Endothelial cell of umbilical vein (primary cell): ENCODE measurements at regions not wholly inside any gene's neighbourhood (a gene's known extent, or its start where the extent isn't known, plus 50 kb on each side); places are given as distances from the start of the nearest gene placed in this dataset.

Source experiments
- BruUV-seq: library from RNA; stranded (reverse); fragments of 400-500 nt; replicated peaks from 2 replicates; lab custom pipeline; 2021; lab: Mats Ljungman, UMichigan
- CTCF ChIA-PET: fragments of 300-600, 350-600 bp; sonication (Branson Sonifier 250); formaldehyde crosslinking; loops from one replicate; lab custom pipeline; 2021; ENCODE audit warnings: antibody characterized with exemption, inconsistent platforms; lab: Charles Lee
- POLR2A ChIA-PET: fragments of 300-600, 350-600 bp; sonication (Branson Sonifier 250); formaldehyde crosslinking; loops from one replicate; lab custom pipeline; 2021; ENCODE audit warnings: antibody characterized with exemption, inconsistent platforms; lab: Charles Lee
- DNase-seq: peaks from one replicate; pipeline ENCODE4 v3.0.0-alpha.2; 2011; ENCODE audit warnings: low read depth, low spot score
- FAIRE-seq: peaks from 2 replicates; lab custom pipeline; 2011; peaks lifted over from hg19 to GRCh38; lab: Jason Lieb, UNC
- H2AFZ ChIP-seq: 2 replicates; pipeline ENCODE4 v1.6.0; 2012; ENCODE audit warnings: low read depth, low read length, control low read depth, inconsistent platforms
- H3K27ac ChIP-seq: 2 replicates; pipeline ENCODE4 v1.5.1; 2011; ENCODE audit warnings: low read depth, mild to moderate bottlenecking, control low read depth, low read length, moderate library complexity; ENCODE audit not compliant: insufficient read depth
- H3K27me3 ChIP-seq, 2 experiments: 2 replicates each; pipeline versions ENCODE4 v1.6.0 to v1.6.1; 2011; ENCODE audit warnings: low read length in 2 of 2, mixed read lengths in 1 of 2; ENCODE audit not compliant: control insufficient read depth in 2 of 2, insufficient read depth in 2 of 2
- H3K36me3 ChIP-seq, 2 experiments: 2 replicates in 1 of 2; 3 replicates in 1 of 2; pipeline ENCODE4 v1.5.1; 2011; ENCODE audit warnings: low read length in 2 of 2, mild to moderate bottlenecking in 1 of 2, moderate library complexity in 1 of 2; ENCODE audit not compliant: control insufficient read depth in 2 of 2, insufficient read depth in 2 of 2; ENCODE audit errors: extremely low read depth in 1 of 2
- H3K4me1 ChIP-seq: 3 replicates; pipeline ENCODE4 v1.5.1; 2011; ENCODE audit warnings: mild to moderate bottlenecking, low read length; ENCODE audit not compliant: control insufficient read depth, insufficient read depth; ENCODE audit errors: extremely low read depth
- H3K4me2 ChIP-seq: 2 replicates; pipeline ENCODE4 v1.6.1; 2011; ENCODE audit warnings: low read length, control low read depth, mixed read lengths; ENCODE audit not compliant: insufficient read depth
- H3K4me3 ChIP-seq, 3 experiments: fragments of 200-600 bp in 1 of 3; sonication (generic), shearing (Covaris generic) in 1 of 3; replicated peaks in 1 of 3; 2 replicates each; pipeline ENCODE4 v1.5.1; 2011 to 2016; ENCODE audit warnings: control low read depth in 3 of 3, low read length in 3 of 3, mild to moderate bottlenecking in 2 of 3, inconsistent platforms in 1 of 3, low read depth in 1 of 3, moderate library complexity in 1 of 3; ENCODE audit not compliant: insufficient read depth in 1 of 3
- H3K79me2 ChIP-seq: 2 replicates; pipeline ENCODE4 v1.6.0; 2012; ENCODE audit warnings: low read length, inconsistent platforms; ENCODE audit not compliant: control insufficient read depth, insufficient read depth
- H3K9ac ChIP-seq: replicated peaks from 2 replicates; pipeline ENCODE3; 2011; ENCODE audit warnings: low read length, control low read depth; ENCODE audit not compliant: insufficient read depth; ENCODE audit errors: extremely low read depth
- H3K9me1 ChIP-seq: replicated peaks from 3 replicates; pipeline ENCODE4 v1.6.0; 2011; ENCODE audit warnings: mild to moderate bottlenecking, low read length; ENCODE audit not compliant: control insufficient read depth, insufficient read depth; ENCODE audit errors: extremely low read depth
- H3K9me3 ChIP-seq: replicated peaks from 2 replicates; pipeline ENCODE4 v1.5.1; 2012; ENCODE audit warnings: low read length, inconsistent platforms; ENCODE audit not compliant: control insufficient read depth, insufficient read depth
- H4K20me1 ChIP-seq: replicated peaks from 2 replicates; pipeline ENCODE3; 2011; ENCODE audit warnings: mild to moderate bottlenecking, low read length; ENCODE audit not compliant: control insufficient read depth, insufficient read depth; ENCODE audit errors: extremely low read depth
- EZH2 ChIP-seq: IDR thresholded peaks from 2 replicates; pipeline ENCODE4 v1.6.1; 2012; ENCODE audit warnings: borderline replicate concordance, low read depth, mild to moderate bottlenecking, moderate library complexity, low read length, inconsistent platforms; ENCODE audit not compliant: severe bottlenecking
- FOS ChIP-seq: IDR thresholded peaks from 2 replicates; pipeline ENCODE4 v1.6.1; 2011; ENCODE audit warnings: mild to moderate bottlenecking, low read length, moderate library complexity, borderline replicate concordance; ENCODE audit not compliant: insufficient read depth
- GATA2 ChIP-seq: IDR thresholded peaks from 2 replicates; pipeline ENCODE4 v1.7.0; 2011; ENCODE audit warnings: low read depth, mild to moderate bottlenecking, moderate library complexity, mixed read lengths, low read length; ENCODE audit not compliant: insufficient read length, insufficient read depth
- JUN ChIP-seq: IDR thresholded peaks from 2 replicates; pipeline ENCODE4 v1.6.1; 2011; ENCODE audit warnings: borderline replicate concordance, low read depth; ENCODE audit not compliant: insufficient read length, insufficient read depth
- MAX ChIP-seq: IDR thresholded peaks from 2 replicates; pipeline ENCODE4 v1.6.1; 2011; ENCODE audit not compliant: insufficient read depth, insufficient read length
- MYC ChIP-seq: IDR thresholded peaks from one replicate; pipeline ENCODE4 v1.6.1; 2011; ENCODE audit warnings: mild to moderate bottlenecking, low read depth, low read length
- POLR2A ChIP-seq: IDR thresholded peaks from 2 replicates; pipeline ENCODE4 v1.6.1; 2012; ENCODE audit warnings: low read depth, mild to moderate bottlenecking, control low read depth, low read length
- POLR2AphosphoS5 ChIP-seq: IDR thresholded peaks from 2 replicates; pipeline ENCODE4 v1.6.1; 2012; ENCODE audit warnings: low read depth, mild to moderate bottlenecking, control low read depth, low read length, moderate library complexity; ENCODE audit not compliant: insufficient read depth
- dilution Hi-C: fragments of 300-500 bp; cut with MboI; formaldehyde crosslinking; loops from one replicate; pipeline ENCODE4 v1.15.0; 2019; ENCODE audit warnings: low sequenced_read_pairs; ENCODE audit not compliant: extremely low pct_ligation_motif_present
- intact Hi-C: fragments of 100-400 bp; cut with micrococcal nuclease; formaldehyde crosslinking; loops from one replicate; pipeline ENCODE4 v1.10.0; 2022
- TF ChIP-seq, protein P1 (sequence below), 2 donors: IDR thresholded peaks; 1 replicate in 1 of 2; 2 replicates in 1 of 2; pipeline ENCODE4 v1.5.1; 2011; ENCODE audit warnings: low read length in 2 of 2, mild to moderate bottlenecking in 2 of 2, moderate library complexity in 2 of 2, control low read depth in 1 of 2, inconsistent platforms in 1 of 2, low read depth in 1 of 2; ENCODE audit not compliant: insufficient read depth in 1 of 2; ENCODE audit errors: extremely low read depth in 1 of 2

DNA sequence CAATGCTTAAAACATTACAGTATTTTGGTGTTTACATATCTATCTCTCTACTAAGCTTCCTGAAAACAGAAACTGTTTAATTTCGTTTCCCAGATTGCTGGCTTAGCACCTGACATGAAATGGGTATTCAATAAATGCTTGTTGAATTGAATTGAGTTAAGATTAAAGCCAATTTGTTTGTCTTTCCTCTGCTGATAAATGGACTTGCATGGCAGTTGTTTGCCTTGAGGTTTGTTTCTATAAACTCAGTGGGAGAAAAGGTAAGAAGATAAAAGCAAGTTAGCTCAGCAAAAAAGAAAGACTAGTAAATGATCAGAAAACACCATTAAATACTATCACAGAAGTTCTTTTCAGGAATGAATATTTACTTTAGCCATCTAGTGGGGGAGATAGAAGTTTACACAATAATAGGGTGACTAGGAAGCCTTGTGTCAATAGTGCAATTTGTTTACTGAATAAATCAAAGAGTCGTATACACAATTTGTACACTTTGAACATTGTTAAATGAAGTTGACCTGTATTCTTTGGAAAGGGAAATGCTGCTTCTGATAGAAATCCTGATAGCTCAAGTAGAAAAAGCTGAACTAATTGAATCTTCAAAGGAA lies 754.5 kb upstream of the FAM98A start:
- DNase-seq (no peak), FAIRE-seq (no peak)
- Histone ChIP-seq H3K4me2 (no peak overlapping the region), H3K4me1 (no peaks in the 10 kb centered on the region), H3K27ac (no peak overlapping the region), H3K9me3 (no peaks in the 10 kb centered on the region), H4K20me1 (no peaks in the 10 kb centered on the region), H3K27me3 (no peaks in the 10 kb centered on the region), H3K4me3 (no peak overlapping the region), H3K9me1 (no peaks in the 10 kb centered on the region), H3K9ac (no peak overlapping the region), H2AFZ (no peak overlapping the region), H3K36me3 (no peaks in the 10 kb centered on the region), H3K79me2 (no peaks in the 10 kb centered on the region)
- TF ChIP-seq JUN (no peak), POLR2AphosphoS5 (no peak), GATA2 (no peak), POLR2A (no peak), MAX (no peak), FOS (no peak), EZH2 (no peak), MYC (no peak)
- TF ChIP-seq, protein P1, sequence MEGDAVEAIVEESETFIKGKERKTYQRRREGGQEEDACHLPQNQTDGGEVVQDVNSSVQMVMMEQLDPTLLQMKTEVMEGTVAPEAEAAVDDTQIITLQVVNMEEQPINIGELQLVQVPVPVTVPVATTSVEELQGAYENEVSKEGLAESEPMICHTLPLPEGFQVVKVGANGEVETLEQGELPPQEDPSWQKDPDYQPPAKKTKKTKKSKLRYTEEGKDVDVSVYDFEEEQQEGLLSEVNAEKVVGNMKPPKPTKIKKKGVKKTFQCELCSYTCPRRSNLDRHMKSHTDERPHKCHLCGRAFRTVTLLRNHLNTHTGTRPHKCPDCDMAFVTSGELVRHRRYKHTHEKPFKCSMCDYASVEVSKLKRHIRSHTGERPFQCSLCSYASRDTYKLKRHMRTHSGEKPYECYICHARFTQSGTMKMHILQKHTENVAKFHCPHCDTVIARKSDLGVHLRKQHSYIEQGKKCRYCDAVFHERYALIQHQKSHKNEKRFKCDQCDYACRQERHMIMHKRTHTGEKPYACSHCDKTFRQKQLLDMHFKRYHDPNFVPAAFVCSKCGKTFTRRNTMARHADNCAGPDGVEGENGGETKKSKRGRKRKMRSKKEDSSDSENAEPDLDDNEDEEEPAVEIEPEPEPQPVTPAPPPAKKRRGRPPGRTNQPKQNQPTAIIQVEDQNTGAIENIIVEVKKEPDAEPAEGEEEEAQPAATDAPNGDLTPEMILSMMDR (IDR thresholded peaks at IDR 0.05; ENCODE audit: extremely low read depth in 1 of 2, insufficient read depth in 1 of 2, low read depth in 1 of 2, low read length in 2 of 2), result no peak
- intact Hi-C loops (no loop called here), dilution Hi-C loops (no loop called here)
- POLR2A ChIA-PET, result no interaction called here
- BruUV-seq, result no TSS peak
- CTCF ChIA-PET, result no interaction called here
